HG03460 (cell line): ENCODE measurements at regions not wholly inside any gene's neighbourhood (a gene's known extent, or its start where the extent isn't known, plus 50 kb on each side); places are given as distances from the start of the nearest gene placed in this dataset.

Experiments
- ATAC-seq: cut with Tn5 transposase; IDR thresholded peaks from one replicate; pipeline ENCODE4 v1.9.1; 2021; ENCODE audit not compliant: unreplicated experiment

DNA sequence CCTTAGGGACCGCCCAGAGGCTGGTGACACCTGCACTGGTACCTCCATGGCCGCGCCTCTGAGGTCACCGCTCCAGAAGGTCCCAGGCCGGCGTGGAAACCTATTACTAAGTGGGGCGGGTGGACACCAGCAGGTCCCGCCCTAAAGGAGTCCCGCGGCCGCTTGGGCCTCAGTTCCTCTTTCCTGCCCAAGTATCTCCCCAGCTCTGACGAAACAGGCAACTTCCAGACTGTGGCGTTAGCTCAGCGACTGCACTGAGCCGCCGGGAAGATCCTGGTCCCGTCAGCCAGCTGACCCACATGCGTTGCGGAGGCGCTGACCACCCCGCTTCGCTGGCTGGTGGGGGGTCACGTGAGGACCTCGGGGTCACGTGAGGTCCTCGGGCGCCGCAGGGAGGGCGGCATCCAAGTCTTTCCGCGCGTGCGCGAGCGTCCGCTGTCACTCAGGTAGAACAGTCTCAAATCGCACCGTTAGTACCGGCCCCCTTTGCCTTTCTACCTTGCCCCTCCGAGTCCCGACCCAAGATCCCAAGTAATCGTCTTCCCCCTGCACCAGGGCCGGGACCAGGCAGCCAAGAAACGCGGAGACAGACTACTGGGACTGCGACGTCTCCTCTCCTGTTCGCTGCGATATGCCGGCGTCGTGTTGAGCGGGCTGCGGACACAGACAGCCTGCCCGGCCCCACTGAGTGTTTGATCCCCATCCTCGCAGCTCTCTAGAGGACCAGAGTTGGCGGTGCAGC, 53.7 kb upstream of the KDM4C start:
- ATAC-seq: peak; percentile 88

- ATAC-seq: no peak
These were observed 55.1 kb upstream of the KDM4C start for GRCh38 chr9:6702707-6703106.

DNA sequence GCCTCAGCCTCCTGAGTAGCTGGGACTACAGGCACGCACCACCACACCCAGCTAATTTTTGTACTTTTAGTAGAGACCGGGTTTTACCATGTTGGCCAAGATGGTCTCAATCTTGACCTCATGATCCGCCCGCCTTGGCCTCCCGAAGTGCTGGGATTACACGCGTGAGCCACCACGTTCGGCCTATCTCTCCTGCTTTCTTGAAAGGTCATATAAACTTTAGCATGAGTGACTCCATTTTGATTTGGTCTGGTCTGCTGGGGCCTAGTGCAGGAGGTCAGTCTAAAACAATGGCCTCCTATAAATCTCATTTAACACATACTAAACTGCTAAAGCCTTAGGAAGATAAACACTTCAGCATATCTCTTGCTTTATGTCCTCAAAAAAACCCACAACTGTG, 50.6 kb upstream of the GLDC start:
- no peak for ATAC-seq

DNA sequence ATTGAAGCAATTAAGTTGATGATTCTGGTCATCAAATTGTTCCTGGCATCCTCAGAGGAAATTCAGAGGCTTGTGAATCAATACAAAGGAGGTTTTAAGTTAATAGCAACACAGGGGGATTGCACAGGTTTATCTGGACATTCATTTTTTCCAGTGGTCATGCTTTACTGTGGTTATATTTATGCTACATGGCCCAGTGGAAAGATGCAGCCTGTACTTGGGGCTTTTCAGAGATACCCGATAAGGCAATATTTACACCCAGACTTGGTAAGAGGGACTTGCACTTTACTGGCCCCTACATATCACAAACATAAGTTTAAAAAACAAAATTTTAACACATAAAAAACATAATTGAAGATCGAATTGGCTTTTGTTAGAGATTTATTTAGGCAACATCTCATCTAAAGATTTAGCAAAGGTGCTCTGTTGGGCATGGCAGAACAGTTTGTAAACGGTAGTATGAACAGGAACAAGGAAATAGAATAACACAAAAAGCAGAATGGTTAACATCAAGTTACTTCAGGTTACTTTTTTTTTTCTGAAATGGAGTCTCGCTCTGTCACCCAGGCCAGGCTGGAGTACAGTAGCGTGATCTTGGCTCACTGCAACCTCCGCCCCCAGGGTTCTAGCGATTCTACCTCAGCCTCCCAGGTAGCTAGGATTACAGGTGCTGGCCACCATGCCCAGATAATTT, 49.7 kb upstream of the GLDC start:
- no peak for ATAC-seq
